ENCODE measurements at regions not wholly inside any gene's neighbourhood (a gene's known extent, or its start where the extent isn't known, plus 50 kb on each side); places are given as distances from the start of the nearest gene placed in this dataset.
A peak's percentile ranks its signal among the peaks of the same experiment; 100 is the strongest.

GRCh38 chr22:27685515-27685914, 116.0 kb downstream of the MN1 start:
- Histone ChIP-seq H3K36me3 (ENCODE audit: control insufficient read depth in 1 of 2, insufficient read depth in 2 of 2, low read depth in 1 of 2, low read length in 2 of 2) (no peaks in the 10 kb centered on the region), H3K27ac (ENCODE audit: low read length, poor library complexity, severe bottlenecking) (no peak overlapping the region), H3K27me3 (ENCODE audit: control insufficient read depth in 1 of 2, insufficient read depth in 1 of 2, low read length in 2 of 2) (peaks cover 0 to 11% of the 10 kb centered on the region in 2 experiments), H3K79me1 (replicated peaks; ENCODE audit: low read length, poor library complexity, severe bottlenecking) (no peaks in the 10 kb centered on the region), H4K91ac (ENCODE audit: low read length) (no peak overlapping the region), H3K18ac (ENCODE audit: low read depth in 1 of 2, low read length in 2 of 2) (no peak overlapping the region), H2AFZ (ENCODE audit: low read depth, low read length) (no peak overlapping the region), H2BK5ac (ENCODE audit: low read depth, low read length, poor library complexity, severe bottlenecking) (no peak overlapping the region), H3K14ac (ENCODE audit: low read length in 2 of 2) (no peak overlapping the region), H3K9me3 (ENCODE audit: control insufficient read depth, low read length) (no peaks in the 10 kb centered on the region), H3K4me1 (ENCODE audit: control insufficient read depth, insufficient read depth, low read depth, low read length) (peaks cover 9% of the 10 kb centered on the region), H2BK12ac (ENCODE audit: low read length in 2 of 2) (peak overlapping the region in 1 of 2 experiments; percentile 2), H3K9ac (ENCODE audit: low read length) (no peak overlapping the region), H3K4ac (ENCODE audit: low read depth in 1 of 2, low read length in 2 of 2) (no peak overlapping the region), H3K4me2 (ENCODE audit: low read length, poor library complexity, severe bottlenecking) (no peak overlapping the region), H2AK5ac (ENCODE audit: low read length, severe bottlenecking) (peak overlapping the region; percentile 44), H3K4me3 (ENCODE audit: insufficient read depth in 1 of 2, low read depth in 1 of 2, low read length in 2 of 2) (no peak overlapping the region), H2BK15ac (ENCODE audit: low read depth, poor library complexity, severe bottlenecking) (no peak overlapping the region), H4K8ac (ENCODE audit: low read length) (no peak overlapping the region), H3K23ac (ENCODE audit: low read length in 2 of 2) (no peak overlapping the region), H2BK120ac (ENCODE audit: low read depth, low read length) (no peak overlapping the region)
- 90% methylated on average over 5 of the region's 5 CpGs for WGBS
- DNase-seq, result no peak

GRCh38 chr22:27685970-27686369, 115.6 kb downstream of the MN1 start:
- no peak overlapping the region for H3K4ac ChIP-seq (ENCODE audit: low read depth in 1 of 2, low read length in 2 of 2)
- no peak overlapping the region for H3K9ac ChIP-seq (ENCODE audit: low read length)
- H3K4me1 ChIP-seq (ENCODE audit: control insufficient read depth, insufficient read depth, low read depth, low read length), result peaks cover 9% of the 10 kb centered on the region
- no peak overlapping the region for H3K4me2 ChIP-seq (ENCODE audit: low read length, poor library complexity, severe bottlenecking)
- H3K79me1 ChIP-seq (replicated peaks; ENCODE audit: low read length, poor library complexity, severe bottlenecking), result no peaks in the 10 kb centered on the region
- H3K14ac ChIP-seq (ENCODE audit: low read length in 2 of 2), result no peak overlapping the region
- peak overlapping the region; percentile 62 for H2AK5ac ChIP-seq (ENCODE audit: low read length, severe bottlenecking)
- no peak overlapping the region for H3K23ac ChIP-seq (ENCODE audit: low read length in 2 of 2)
- 100% methylated on average over 1 of the region's 1 CpG for WGBS
- H3K27me3 ChIP-seq (ENCODE audit: control insufficient read depth in 1 of 2, insufficient read depth in 1 of 2, low read length in 2 of 2), result peaks cover 0 to 9% of the 10 kb centered on the region in 2 experiments
- no peak overlapping the region for H2BK15ac ChIP-seq (ENCODE audit: low read depth, poor library complexity, severe bottlenecking)
- H3K27ac ChIP-seq (ENCODE audit: low read length, poor library complexity, severe bottlenecking), result no peak overlapping the region
- no peak overlapping the region for H2AFZ ChIP-seq (ENCODE audit: low read depth, low read length)
- H4K8ac ChIP-seq (ENCODE audit: low read length), result peak overlapping the region; percentile 75
- no peak overlapping the region for H2BK120ac ChIP-seq (ENCODE audit: low read depth, low read length)
- peak overlapping the region; percentile 64 for H4K91ac ChIP-seq (ENCODE audit: low read length)
- H2BK12ac ChIP-seq (ENCODE audit: low read length in 2 of 2), result peak overlapping the region in 1 of 2 experiments; percentile 13
- H3K9me3 ChIP-seq (ENCODE audit: control insufficient read depth, low read length), result no peaks in the 10 kb centered on the region
- no peaks in the 10 kb centered on the region for H3K36me3 ChIP-seq (ENCODE audit: control insufficient read depth in 1 of 2, insufficient read depth in 2 of 2, low read depth in 1 of 2, low read length in 2 of 2)
- DNase-seq, result no peak
- no peak overlapping the region for H2BK5ac ChIP-seq (ENCODE audit: low read depth, low read length, poor library complexity, severe bottlenecking)
- H3K18ac ChIP-seq (ENCODE audit: low read depth in 1 of 2, low read length in 2 of 2), result peak overlapping the region; percentile 46 to 48
- no peak overlapping the region for H3K4me3 ChIP-seq (ENCODE audit: insufficient read depth in 1 of 2, low read depth in 1 of 2, low read length in 2 of 2)

GRCh38 chr22:27686534-27686933, 115.0 kb downstream of the MN1 start:
- Histone ChIP-seq H3K9ac (ENCODE audit: low read length) (peak overlapping the region; percentile 25), H3K14ac (ENCODE audit: low read length in 2 of 2) (peak overlapping the region in 1 of 2 experiments; percentile 7), H3K27ac (ENCODE audit: low read length, poor library complexity, severe bottlenecking) (no peak overlapping the region), H2BK5ac (ENCODE audit: low read depth, low read length, poor library complexity, severe bottlenecking) (no peak overlapping the region), H4K91ac (ENCODE audit: low read length) (no peak overlapping the region), H2BK12ac (ENCODE audit: low read length in 2 of 2) (peak overlapping the region in 1 of 2 experiments; percentile 10), H3K9me3 (ENCODE audit: control insufficient read depth, low read length) (no peaks in the 10 kb centered on the region), H2BK120ac (ENCODE audit: low read depth, low read length) (no peak overlapping the region), H3K4me2 (ENCODE audit: low read length, poor library complexity, severe bottlenecking) (no peak overlapping the region), H3K4me1 (ENCODE audit: control insufficient read depth, insufficient read depth, low read depth, low read length) (peaks cover 9% of the 10 kb centered on the region), H3K23ac (ENCODE audit: low read length in 2 of 2) (no peak overlapping the region), H2AFZ (ENCODE audit: low read depth, low read length) (peak overlapping the region; percentile 31), H4K8ac (ENCODE audit: low read length) (peak overlapping the region; percentile 75), H3K4ac (ENCODE audit: low read depth in 1 of 2, low read length in 2 of 2) (peak overlapping the region in 1 of 2 experiments; percentile 33), H2AK5ac (ENCODE audit: low read length, severe bottlenecking) (no peak overlapping the region), H3K27me3 (ENCODE audit: control insufficient read depth in 1 of 2, insufficient read depth in 1 of 2, low read length in 2 of 2) (peaks cover 0 to 4% of the 10 kb centered on the region in 2 experiments), H3K4me3 (ENCODE audit: insufficient read depth in 1 of 2, low read depth in 1 of 2, low read length in 2 of 2) (no peak overlapping the region), H2BK15ac (ENCODE audit: low read depth, poor library complexity, severe bottlenecking) (peak overlapping the region; percentile 12), H3K18ac (ENCODE audit: low read depth in 1 of 2, low read length in 2 of 2) (peak overlapping the region in 1 of 2 experiments; percentile 46), H3K79me1 (replicated peaks; ENCODE audit: low read length, poor library complexity, severe bottlenecking) (no peaks in the 10 kb centered on the region), H3K36me3 (ENCODE audit: control insufficient read depth in 1 of 2, insufficient read depth in 2 of 2, low read depth in 1 of 2, low read length in 2 of 2) (no peaks in the 10 kb centered on the region)
- WGBS, result 24% methylated on average over 10 of the region's 10 CpGs
- DNase-seq, result peak; percentile 97

- no peaks in the 10 kb centered on the region for H3K36me3 ChIP-seq (ENCODE audit: control insufficient read depth in 1 of 2, insufficient read depth in 2 of 2, low read depth in 1 of 2, low read length in 2 of 2)
- WGBS, result 91% methylated on average over 3 of the region's 3 CpGs
- no peak overlapping the region for H2BK5ac ChIP-seq (ENCODE audit: low read depth, low read length, poor library complexity, severe bottlenecking)
- no peak overlapping the region for H2BK120ac ChIP-seq (ENCODE audit: low read depth, low read length)
- H3K18ac ChIP-seq (ENCODE audit: low read depth in 1 of 2, low read length in 2 of 2), result no peak overlapping the region
- no peak overlapping the region for H4K8ac ChIP-seq (ENCODE audit: low read length)
- peak; percentile 37 for DNase-seq
- H2AK5ac ChIP-seq (ENCODE audit: low read length, severe bottlenecking), result no peak overlapping the region
- H2BK15ac ChIP-seq (ENCODE audit: low read depth, poor library complexity, severe bottlenecking), result no peak overlapping the region
- H3K9me3 ChIP-seq (ENCODE audit: control insufficient read depth, low read length), result no peaks in the 10 kb centered on the region
- peaks cover 9% of the 10 kb centered on the region for H3K4me1 ChIP-seq (ENCODE audit: control insufficient read depth, insufficient read depth, low read depth, low read length)
- H4K91ac ChIP-seq (ENCODE audit: low read length), result no peak overlapping the region
- no peak overlapping the region for H3K27ac ChIP-seq (ENCODE audit: low read length, poor library complexity, severe bottlenecking)
- H3K23ac ChIP-seq (ENCODE audit: low read length in 2 of 2), result peak overlapping the region in 1 of 2 experiments; percentile 56
- no peak overlapping the region for H3K4ac ChIP-seq (ENCODE audit: low read depth in 1 of 2, low read length in 2 of 2)
- no peak overlapping the region for H3K9ac ChIP-seq (ENCODE audit: low read length)
- H3K14ac ChIP-seq (ENCODE audit: low read length in 2 of 2), result no peak overlapping the region
- no peak overlapping the region for H3K4me3 ChIP-seq (ENCODE audit: insufficient read depth in 1 of 2, low read depth in 1 of 2, low read length in 2 of 2)
- H2BK12ac ChIP-seq (ENCODE audit: low read length in 2 of 2), result no peak overlapping the region
- no peak overlapping the region for H3K4me2 ChIP-seq (ENCODE audit: low read length, poor library complexity, severe bottlenecking)
- no peak overlapping the region for H2AFZ ChIP-seq (ENCODE audit: low read depth, low read length)
- H3K27me3 ChIP-seq (ENCODE audit: control insufficient read depth in 1 of 2, insufficient read depth in 1 of 2, low read length in 2 of 2), result no peaks in the 10 kb centered on the region
- H3K79me1 ChIP-seq (replicated peaks; ENCODE audit: low read length, poor library complexity, severe bottlenecking), result no peaks in the 10 kb centered on the region
Observed at GRCh38 chr22:27687984-27688545, 113.5 kb downstream of the MN1 start.
